B cell (primary cell): ENCODE measurements at regions not wholly inside any gene's neighbourhood (a gene's known extent, or its start where the extent isn't known, plus 50 kb on each side); places are given as distances from the start of the nearest gene placed in this dataset.

Source experiments
- ATAC-seq: fragments of 200-7000 bp; cut with Tn5 transposase; one replicate; pipeline ENCODE4 v1.10.0; 2021; ENCODE audit warnings: low read depth, mild to moderate bottlenecking, moderate number of reproducible peaks, moderate library complexity
- CTCF ChIA-PET: fragments of 350-600 bp; sonication (Branson Sonifier 250); formaldehyde crosslinking; loops from one replicate; lab custom pipeline; 2021; ENCODE audit warnings: antibody characterized with exemption, inconsistent platforms; lab: Charles Lee
- POLR2A ChIA-PET: fragments of 350-600 bp; sonication (Branson Sonifier 250); formaldehyde crosslinking; loops from one replicate; lab custom pipeline; 2021; ENCODE audit warnings: antibody characterized with exemption; lab: Charles Lee
- DNase-seq: peaks from one replicate; pipeline ENCODE4 v3.0.0; 2013
- H2AFZ ChIP-seq: 2 replicates; pipeline ENCODE4 v1.6.1; 2012; ENCODE audit warnings: mild to moderate bottlenecking, low read depth, low read length; ENCODE audit not compliant: insufficient read depth, poor library complexity, severe bottlenecking
- H3K27ac ChIP-seq, 2 donors: 1 replicate in 1 of 2; 2 replicates in 1 of 2; pipeline ENCODE4 v1.5.1; 2012 to 2013; ENCODE audit warnings: low read length in 2 of 2, mild to moderate bottlenecking in 2 of 2, moderate library complexity in 1 of 2
- H3K27me3 ChIP-seq, 4 experiments: fragments of 200-600 bp in 1 of 4; sonication (generic) in 1 of 4; replicated peaks in 1 of 4; 1 replicate in 2 of 4; 2 replicates in 2 of 4; pipeline versions ENCODE4 v1.6.1 to v1.7.0; 2013 to 2016; ENCODE audit warnings: low read length in 3 of 4, mild to moderate bottlenecking in 2 of 4, mixed read lengths in 1 of 4, moderate library complexity in 1 of 4; ENCODE audit not compliant: insufficient read depth in 4 of 4, control insufficient read depth in 3 of 4; ENCODE audit errors: control extremely low read depth in 1 of 4
- H3K36me3 ChIP-seq, 2 experiments: replicated peaks in 1 of 2; 1 replicate in 1 of 2; 2 replicates in 1 of 2; pipeline versions ENCODE4 v1.6.1 to v1.7.1; 2013; ENCODE audit warnings: low read length in 1 of 2; ENCODE audit not compliant: insufficient read depth in 2 of 2, control insufficient read depth in 1 of 2; ENCODE audit errors: control extremely low read depth in 1 of 2, extremely low read depth in 1 of 2
- H3K4me1 ChIP-seq, 2 donors: fragments of 200-600 bp in 1 of 2; sonication (generic) in 1 of 2; 1 replicate in 1 of 2; 2 replicates in 1 of 2; pipeline versions ENCODE4 v1.5.1 to v1.6.1; 2013 to 2017; ENCODE audit warnings: low read length in 2 of 2; ENCODE audit not compliant: control insufficient read depth in 2 of 2, insufficient read depth in 2 of 2
- H3K4me2 ChIP-seq: replicated peaks from 2 replicates; pipeline ENCODE3; 2012; ENCODE audit warnings: mild to moderate bottlenecking, low read depth, low read length; ENCODE audit not compliant: poor library complexity, severe bottlenecking
- H3K4me3 ChIP-seq, 5 experiments: fragments of 200-600 bp in 1 of 5; sonication (generic) in 1 of 5; 1 replicate in 3 of 5; 2 replicates in 2 of 5; pipeline versions ENCODE4 v1.5.1 to v1.7.0; 2011 to 2016; ENCODE audit warnings: low read length in 4 of 5, mild to moderate bottlenecking in 4 of 5, low read depth in 2 of 5, control low read depth in 1 of 5, moderate library complexity in 1 of 5; ENCODE audit not compliant: insufficient read depth in 1 of 5; ENCODE audit errors: control extremely low read depth in 1 of 5, extremely low read depth in 1 of 5
- H3K79me2 ChIP-seq: fragments of 200-600 bp; sonication (generic); one replicate; pipeline ENCODE4 v1.6.0; 2016; ENCODE audit warnings: low read length; ENCODE audit not compliant: control insufficient read depth, insufficient read depth
- H3K9ac ChIP-seq: fragments of 200-600 bp; sonication (generic); 2 replicates; pipeline ENCODE4 v1.6.1; 2017; ENCODE audit warnings: mild to moderate bottlenecking, low read length, moderate library complexity
- H3K9me3 ChIP-seq, 3 donors: one replicate each; pipeline versions ENCODE4 v1.6.1 to v1.7.1; 2013; ENCODE audit warnings: low read length in 2 of 3; ENCODE audit not compliant: control insufficient read depth in 2 of 3, insufficient read depth in 1 of 3; ENCODE audit errors: control extremely low read depth in 1 of 3
- H4K20me1 ChIP-seq: 2 replicates; pipeline ENCODE4 v1.6.0; 2012; ENCODE audit warnings: mild to moderate bottlenecking, low read length; ENCODE audit not compliant: insufficient read depth, control insufficient read depth, poor library complexity, severe bottlenecking
- H3K27ac Mint-ChIP-seq: one replicate; pipeline ENCODE4 v1.8.0; 2021; ENCODE audit warnings: mixed read lengths
- H3K27me3 Mint-ChIP-seq: one replicate; pipeline ENCODE4 v1.8.0; 2021; ENCODE audit warnings: mixed read lengths
- H3K4me1 Mint-ChIP-seq: one replicate; pipeline ENCODE4 v1.8.0; 2021; ENCODE audit warnings: mixed read lengths
- H3K4me3 Mint-ChIP-seq: one replicate; pipeline ENCODE4 v1.8.0; 2021; ENCODE audit warnings: mixed read lengths
- H3K9me3 Mint-ChIP-seq: one replicate; pipeline ENCODE4 v1.8.0; 2022; ENCODE audit warnings: mixed read lengths; ENCODE audit not compliant: insufficient read depth
- EZH2 ChIP-seq: IDR thresholded peaks from 2 replicates; pipeline ENCODE4 v1.6.1; 2012; ENCODE audit warnings: borderline replicate concordance, low read depth, mild to moderate bottlenecking, moderate library complexity, low read length; ENCODE audit not compliant: insufficient read depth, poor library complexity, severe bottlenecking
- WGBS: methylation state at CpG from one replicate; pipeline ENCODE4 v1.1.5; 2013; ENCODE audit warnings: missing lambda C conversion rate; ENCODE audit not compliant: insufficient coverage; 5-methylcytosine and 5-hydroxymethylcytosine counted together
- intact Hi-C: fragments of 100-400 bp; cut with micrococcal nuclease; formaldehyde crosslinking; loops from one replicate; pipeline ENCODE4 v1.10.0; 2022
- TF ChIP-seq, protein P1 (sequence below): fragments of 200-600 bp; IDR thresholded peaks from one replicate; pipeline ENCODE4 v1.8.0; 2022; ENCODE audit warnings: antibody characterized with exemption, mild to moderate bottlenecking

DNA sequence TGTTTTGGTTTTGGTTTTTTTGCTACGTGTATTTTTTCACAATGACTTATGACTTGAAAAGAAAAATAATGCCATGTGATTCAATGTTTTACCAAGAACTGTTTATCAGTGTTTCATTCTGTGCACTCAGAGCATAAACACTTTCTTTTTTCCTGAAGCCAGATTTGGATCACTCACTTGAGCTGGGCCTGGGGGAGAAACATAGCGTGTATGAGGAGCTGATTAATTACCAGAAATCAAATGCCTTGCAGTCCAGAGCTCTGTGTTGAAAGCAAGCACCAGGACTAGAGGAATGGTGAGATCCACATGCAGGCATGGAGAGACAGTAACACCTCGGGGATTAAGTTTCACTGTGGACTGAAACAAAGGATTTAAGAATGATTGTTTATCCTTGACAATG is 642.1 kb upstream of the ADGRL2 start:
- H3K36me3 ChIP-seq = no peaks in the 10 kb centered on the region
- ChIA-PET POLR2A (no interaction called here), CTCF (no interaction called here)
- Mint-ChIP-seq H3K27me3 (no peaks in the 10 kb centered on the region), H3K4me3 (no peak overlapping the region), H3K4me1 (no peaks in the 10 kb centered on the region), H3K27ac (no peak overlapping the region), H3K9me3 (peaks cover 4% of the 10 kb centered on the region)
- no peak overlapping the region for H3K4me2 ChIP-seq
- ATAC-seq (no peak), DNase-seq (no peak)
- intact Hi-C loops = no loop called here
- H4K20me1 ChIP-seq = no peaks in the 10 kb centered on the region
- TF ChIP-seq, protein P1, sequence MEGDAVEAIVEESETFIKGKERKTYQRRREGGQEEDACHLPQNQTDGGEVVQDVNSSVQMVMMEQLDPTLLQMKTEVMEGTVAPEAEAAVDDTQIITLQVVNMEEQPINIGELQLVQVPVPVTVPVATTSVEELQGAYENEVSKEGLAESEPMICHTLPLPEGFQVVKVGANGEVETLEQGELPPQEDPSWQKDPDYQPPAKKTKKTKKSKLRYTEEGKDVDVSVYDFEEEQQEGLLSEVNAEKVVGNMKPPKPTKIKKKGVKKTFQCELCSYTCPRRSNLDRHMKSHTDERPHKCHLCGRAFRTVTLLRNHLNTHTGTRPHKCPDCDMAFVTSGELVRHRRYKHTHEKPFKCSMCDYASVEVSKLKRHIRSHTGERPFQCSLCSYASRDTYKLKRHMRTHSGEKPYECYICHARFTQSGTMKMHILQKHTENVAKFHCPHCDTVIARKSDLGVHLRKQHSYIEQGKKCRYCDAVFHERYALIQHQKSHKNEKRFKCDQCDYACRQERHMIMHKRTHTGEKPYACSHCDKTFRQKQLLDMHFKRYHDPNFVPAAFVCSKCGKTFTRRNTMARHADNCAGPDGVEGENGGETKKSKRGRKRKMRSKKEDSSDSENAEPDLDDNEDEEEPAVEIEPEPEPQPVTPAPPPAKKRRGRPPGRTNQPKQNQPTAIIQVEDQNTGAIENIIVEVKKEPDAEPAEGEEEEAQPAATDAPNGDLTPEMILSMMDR = no peak
- TF ChIP-seq EZH2 = no peak
- no peak overlapping the region for H3K9ac ChIP-seq
- WGBS = 71% methylated on average over 1 of the region's 3 CpGs
- H3K4me3 ChIP-seq = no peak overlapping the region
- H3K27ac ChIP-seq = no peak overlapping the region
- no peaks in the 10 kb centered on the region for H3K27me3 ChIP-seq
- no peak overlapping the region for H2AFZ ChIP-seq
- no peaks in the 10 kb centered on the region for H3K79me2 ChIP-seq
- H3K4me1 ChIP-seq = no peaks in the 10 kb centered on the region
- no peaks in the 10 kb centered on the region for H3K9me3 ChIP-seq

DNA sequence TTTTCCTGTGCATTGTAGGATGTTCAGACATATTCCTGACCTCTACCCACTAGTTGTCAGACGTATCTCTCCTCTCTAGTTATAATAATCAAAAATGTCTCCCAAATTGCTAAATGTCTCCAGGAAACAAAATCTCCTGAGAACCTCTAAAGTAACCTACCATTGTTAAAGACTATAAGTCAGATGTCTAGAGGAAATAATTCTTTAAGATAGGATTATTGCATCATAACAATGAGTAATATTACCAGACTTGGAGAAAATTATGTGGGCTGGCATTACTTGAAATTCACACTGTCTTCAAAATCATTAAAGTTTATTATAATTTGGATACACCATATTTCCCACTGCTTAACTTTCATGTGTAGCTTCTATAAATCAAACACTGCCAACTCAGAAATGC is 643.0 kb upstream of the ADGRL2 start:
- no peak overlapping the region for H3K9ac ChIP-seq
- DNase-seq (no peak), ATAC-seq (no peak)
- Mint-ChIP-seq H3K9me3 (peaks cover 4% of the 10 kb centered on the region), H3K4me1 (no peaks in the 10 kb centered on the region), H3K4me3 (no peak overlapping the region), H3K27me3 (no peaks in the 10 kb centered on the region), H3K27ac (no peak overlapping the region)
- no peaks in the 10 kb centered on the region for H4K20me1 ChIP-seq
- H3K4me3 ChIP-seq = no peak overlapping the region
- no peak for TF ChIP-seq EZH2
- TF ChIP-seq, protein P1 = no peak
- ChIA-PET CTCF (no interaction called here), POLR2A (no interaction called here)
- H3K27me3 ChIP-seq = no peaks in the 10 kb centered on the region
- H3K9me3 ChIP-seq = no peaks in the 10 kb centered on the region
- no peak overlapping the region for H3K27ac ChIP-seq
- no CpG with 5 or more reads among the region's 1 CpG for WGBS
- no peaks in the 10 kb centered on the region for H3K4me1 ChIP-seq
- H3K79me2 ChIP-seq = no peaks in the 10 kb centered on the region
- H2AFZ ChIP-seq = no peak overlapping the region
- intact Hi-C loops = no loop called here
- no peaks in the 10 kb centered on the region for H3K36me3 ChIP-seq
- H3K4me2 ChIP-seq = no peak overlapping the region
